ENCODE measurements at regions not wholly inside any gene's neighbourhood (a gene's known extent, or its start where the extent isn't known, plus 50 kb on each side); places are given as distances from the start of the nearest gene placed in this dataset.

DNA sequence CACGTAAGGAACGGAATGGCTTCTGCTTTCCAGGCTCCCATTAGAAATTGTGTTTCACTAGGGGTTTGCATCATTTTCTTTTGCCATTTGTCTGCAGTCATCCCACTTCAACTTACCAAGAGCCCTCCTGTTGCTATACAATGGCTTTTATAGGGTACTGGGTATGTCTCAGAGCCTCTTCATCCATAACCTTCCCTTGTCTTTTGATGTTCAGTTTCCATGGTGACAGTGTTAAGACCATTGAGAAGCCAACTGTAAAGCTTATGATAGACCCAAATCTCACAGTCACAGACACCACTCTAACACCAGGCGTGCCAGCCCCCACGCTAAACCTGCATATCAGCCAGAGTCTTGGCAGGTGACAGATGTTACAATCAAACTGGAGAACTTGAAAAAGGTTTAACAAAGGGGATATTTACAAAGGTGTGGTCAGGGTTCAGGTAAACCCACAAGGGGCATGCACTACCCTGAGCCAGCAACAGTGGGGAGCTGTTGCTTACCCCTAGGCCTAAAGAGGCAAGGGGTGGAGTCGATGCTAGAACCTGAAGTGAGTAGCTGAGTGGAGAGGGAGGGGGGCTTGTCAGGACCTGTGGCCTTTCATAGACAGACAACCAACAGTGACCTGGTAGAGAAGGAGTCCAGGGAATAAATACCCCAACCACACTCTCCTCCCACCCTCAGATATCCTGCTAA is 53.2 kb upstream of the ABLIM1 start:
- TF ChIP-seq, protein P1, sequence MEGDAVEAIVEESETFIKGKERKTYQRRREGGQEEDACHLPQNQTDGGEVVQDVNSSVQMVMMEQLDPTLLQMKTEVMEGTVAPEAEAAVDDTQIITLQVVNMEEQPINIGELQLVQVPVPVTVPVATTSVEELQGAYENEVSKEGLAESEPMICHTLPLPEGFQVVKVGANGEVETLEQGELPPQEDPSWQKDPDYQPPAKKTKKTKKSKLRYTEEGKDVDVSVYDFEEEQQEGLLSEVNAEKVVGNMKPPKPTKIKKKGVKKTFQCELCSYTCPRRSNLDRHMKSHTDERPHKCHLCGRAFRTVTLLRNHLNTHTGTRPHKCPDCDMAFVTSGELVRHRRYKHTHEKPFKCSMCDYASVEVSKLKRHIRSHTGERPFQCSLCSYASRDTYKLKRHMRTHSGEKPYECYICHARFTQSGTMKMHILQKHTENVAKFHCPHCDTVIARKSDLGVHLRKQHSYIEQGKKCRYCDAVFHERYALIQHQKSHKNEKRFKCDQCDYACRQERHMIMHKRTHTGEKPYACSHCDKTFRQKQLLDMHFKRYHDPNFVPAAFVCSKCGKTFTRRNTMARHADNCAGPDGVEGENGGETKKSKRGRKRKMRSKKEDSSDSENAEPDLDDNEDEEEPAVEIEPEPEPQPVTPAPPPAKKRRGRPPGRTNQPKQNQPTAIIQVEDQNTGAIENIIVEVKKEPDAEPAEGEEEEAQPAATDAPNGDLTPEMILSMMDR (IDR thresholded peaks at IDR 0.05), result no peak
- TF ChIP-seq POLR2A (IDR thresholded peaks at IDR 0.05), result no peak

Data from heart left ventricle (tissue), 13 donors.